Gastroesophageal sphincter (tissue), 4 donors: ENCODE measurements at regions not wholly inside any gene's neighbourhood (a gene's known extent, or its start where the extent isn't known, plus 50 kb on each side); places are given as distances from the start of the nearest gene placed in this dataset.

Source experiments
- ATAC-seq: fragments of 150-250 bp; one replicate; pipeline ENCODE4 v1.9.1; 2016; ENCODE audit warnings: mild to moderate bottlenecking, moderate library complexity
- H3K27ac ChIP-seq, 4 donors: fragments of 200-600 bp; sonication (generic) in 3 of 4; 1 replicate in 3 of 4; 2 replicates in 1 of 4; pipeline ENCODE4 v1.5.1; 2016 to 2019
- H3K27me3 ChIP-seq: fragments of 200-600 bp; sonication (generic); one replicate; pipeline ENCODE4 v1.5.1; 2019
- H3K36me3 ChIP-seq, 2 donors: fragments of 200-600 bp; sonication (generic); one replicate each; pipeline ENCODE4 v1.5.1; 2019; ENCODE audit warnings: control low read depth in 1 of 2
- H3K4me1 ChIP-seq, 3 donors: fragments of 200-600 bp; sonication (generic); 1 replicate in 2 of 3; 2 replicates in 1 of 3; pipeline ENCODE4 v1.5.1; 2016 to 2019; ENCODE audit warnings: control low read depth in 2 of 3
- H3K4me3 ChIP-seq, 2 donors: fragments of 200-600 bp; sonication (generic); one replicate each; pipeline ENCODE4 v1.5.1; 2019; ENCODE audit warnings: mild to moderate bottlenecking in 1 of 2, moderate library complexity in 1 of 2
- H3K9me3 ChIP-seq, 3 donors: fragments of 200-600 bp; sonication (generic); one replicate each; pipeline ENCODE4 v1.5.1; 2017 to 2019; ENCODE audit warnings: control low read depth in 2 of 3
- EP300 ChIP-seq: sonication (generic); formaldehyde crosslinking; IDR thresholded peaks from one replicate; pipeline ENCODE4 v1.6.1; 2017; ENCODE audit warnings: antibody characterized with exemption, mild to moderate bottlenecking
- POLR2A ChIP-seq, 2 donors: fragments of 450-650 bp; IDR thresholded peaks; one replicate each; pipeline ENCODE4 v1.6.1; 2017; ENCODE audit warnings: antibody characterized with exemption in 2 of 2, mild to moderate bottlenecking in 2 of 2, moderate library complexity in 1 of 2
- POLR2AphosphoS5 ChIP-seq: sonication (generic); formaldehyde crosslinking; IDR thresholded peaks from one replicate; pipeline ENCODE4 v1.6.1; 2017; ENCODE audit warnings: antibody characterized with exemption
- WGBS, 2 donors: methylation state at CpG; one replicate each; pipeline ENCODE4 v1.1.5; 2018; ENCODE audit warnings: low coverage in 1 of 2; 5-methylcytosine and 5-hydroxymethylcytosine counted together
- TF ChIP-seq, protein P1 (sequence below), 4 experiments: fragments of 200-600 bp in 2 of 4; fragments of 450-650 bp in 2 of 4; sonication (generic) in 1 of 4; IDR thresholded peaks; one replicate each; pipeline ENCODE4 v1.5.1; 2017 to 2019; ENCODE audit warnings: antibody characterized with exemption in 4 of 4, mild to moderate bottlenecking in 2 of 4, moderate library complexity in 2 of 4

DNA sequence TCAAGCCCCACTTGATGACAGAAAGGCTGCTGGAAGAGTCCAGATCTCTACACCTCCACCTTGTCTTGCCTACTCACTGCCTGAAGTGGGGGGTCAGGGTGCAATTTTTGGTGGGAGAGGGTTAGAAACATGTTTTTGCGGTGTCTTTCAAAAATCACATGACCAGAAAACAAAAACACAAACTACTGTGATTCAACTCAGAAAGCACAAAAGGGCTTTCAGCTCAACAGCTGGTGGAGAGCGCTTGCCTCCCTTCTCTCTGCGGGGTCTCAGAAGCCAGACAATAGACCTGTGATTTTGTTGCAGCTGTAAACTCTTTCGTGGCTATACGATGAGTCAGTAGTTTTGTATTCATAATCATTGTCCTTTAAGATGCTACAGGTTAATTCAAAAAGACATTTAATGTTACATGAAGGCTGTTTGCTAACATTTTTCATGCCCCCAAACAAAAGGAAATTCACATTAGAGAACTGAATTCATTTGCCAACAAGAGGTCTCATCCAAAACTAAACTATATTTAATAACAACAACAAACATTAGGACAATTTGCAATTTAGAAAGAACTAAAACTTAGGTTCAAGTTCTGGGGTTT is 172.6 kb upstream of the RAI14 start:
- no peaks in the 10 kb centered on the region for H3K36me3 ChIP-seq
- H3K4me3 ChIP-seq: no peak overlapping the region
- peaks cover 0 to 8% (median 0%) of the 10 kb centered on the region in 3 donors for H3K9me3 ChIP-seq
- 71 to 73% methylated on average over 4 to 5 of the region's 5 CpGs for WGBS, 2 donors
- H3K4me1 ChIP-seq: peaks cover 5 to 24% (median 6%) of the 10 kb centered on the region in 3 donors
- no peak for TF ChIP-seq POLR2A (IDR thresholded peaks at IDR 0.05)
- TF ChIP-seq EP300: no peak
- no peak for TF ChIP-seq POLR2AphosphoS5
- TF ChIP-seq, protein P1, sequence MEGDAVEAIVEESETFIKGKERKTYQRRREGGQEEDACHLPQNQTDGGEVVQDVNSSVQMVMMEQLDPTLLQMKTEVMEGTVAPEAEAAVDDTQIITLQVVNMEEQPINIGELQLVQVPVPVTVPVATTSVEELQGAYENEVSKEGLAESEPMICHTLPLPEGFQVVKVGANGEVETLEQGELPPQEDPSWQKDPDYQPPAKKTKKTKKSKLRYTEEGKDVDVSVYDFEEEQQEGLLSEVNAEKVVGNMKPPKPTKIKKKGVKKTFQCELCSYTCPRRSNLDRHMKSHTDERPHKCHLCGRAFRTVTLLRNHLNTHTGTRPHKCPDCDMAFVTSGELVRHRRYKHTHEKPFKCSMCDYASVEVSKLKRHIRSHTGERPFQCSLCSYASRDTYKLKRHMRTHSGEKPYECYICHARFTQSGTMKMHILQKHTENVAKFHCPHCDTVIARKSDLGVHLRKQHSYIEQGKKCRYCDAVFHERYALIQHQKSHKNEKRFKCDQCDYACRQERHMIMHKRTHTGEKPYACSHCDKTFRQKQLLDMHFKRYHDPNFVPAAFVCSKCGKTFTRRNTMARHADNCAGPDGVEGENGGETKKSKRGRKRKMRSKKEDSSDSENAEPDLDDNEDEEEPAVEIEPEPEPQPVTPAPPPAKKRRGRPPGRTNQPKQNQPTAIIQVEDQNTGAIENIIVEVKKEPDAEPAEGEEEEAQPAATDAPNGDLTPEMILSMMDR (IDR thresholded peaks at IDR 0.05): no peak
- ATAC-seq: no peak
- no peak overlapping the region for H3K27ac ChIP-seq
- no peaks in the 10 kb centered on the region for H3K27me3 ChIP-seq

GRCh38 chr5:34484216-34484920 is 171.8 kb upstream of the RAI14 start:
- no peak overlapping the region for H3K4me3 ChIP-seq
- no peak overlapping the region for H3K27ac ChIP-seq
- no peak for ATAC-seq
- no peaks in the 10 kb centered on the region for H3K27me3 ChIP-seq
- 55% methylated on average over 2 of the region's 3 CpGs; no CpG with 5 or more reads in 1 of the 2 donors for WGBS, 2 donors
- H3K4me1 ChIP-seq: peaks cover 5 to 24% (median 6%) of the 10 kb centered on the region in 3 donors
- no peaks in the 10 kb centered on the region for H3K36me3 ChIP-seq
- no peak for TF ChIP-seq POLR2A (IDR thresholded peaks at IDR 0.05)
- TF ChIP-seq EP300: no peak
- no peak for TF ChIP-seq POLR2AphosphoS5
- TF ChIP-seq, protein P1 (IDR thresholded peaks at IDR 0.05): no peak
- H3K9me3 ChIP-seq: peaks cover 0 to 8% (median 0%) of the 10 kb centered on the region in 3 donors

GRCh38 chr5:34485768-34486030 is 170.4 kb upstream of the RAI14 start:
- Histone ChIP-seq H3K4me1 (peaks cover 5 to 24% (median 6%) of the 10 kb centered on the region in 3 donors), H3K27ac (peak overlapping the region in 1 of 4 donors; percentile 79), H3K27me3 (no peaks in the 10 kb centered on the region), H3K9me3 (peaks cover 0 to 8% (median 0%) of the 10 kb centered on the region in 3 donors), H3K36me3 (no peaks in the 10 kb centered on the region), H3K4me3 (no peak overlapping the region)
- TF ChIP-seq, protein P1 (IDR thresholded peaks at IDR 0.05): no peak
- no peak for TF ChIP-seq POLR2AphosphoS5
- TF ChIP-seq POLR2A (IDR thresholded peaks at IDR 0.05): no peak
- TF ChIP-seq EP300: no peak
- ATAC-seq: no peak

GRCh38 chr5:34486160-34486848 is 169.8 kb upstream of the RAI14 start:
- ATAC-seq: peak; percentile 62
- no peak overlapping the region for H3K4me3 ChIP-seq
- peak overlapping the region in 3 of 4 donors; percentile 77 to 82 (median 79) for H3K27ac ChIP-seq
- H3K4me1 ChIP-seq: peaks cover 5 to 29% (median 6%) of the 10 kb centered on the region in 3 donors
- no peaks in the 10 kb centered on the region for H3K36me3 ChIP-seq
- TF ChIP-seq, protein P1 (IDR thresholded peaks at IDR 0.05): peak; percentile 83 to 87 (median 86)
- TF ChIP-seq POLR2A (IDR thresholded peaks at IDR 0.05): no peak
- H3K9me3 ChIP-seq: peaks cover 0 to 8% (median 0%) of the 10 kb centered on the region in 3 donors
- 6 to 13% methylated on average over 12 to 15 of the region's 15 CpGs for WGBS, 2 donors
- H3K27me3 ChIP-seq: no peaks in the 10 kb centered on the region
